ENCODE measurements at regions not wholly inside any gene's neighbourhood (a gene's known extent, or its start where the extent isn't known, plus 50 kb on each side); places are given as distances from the start of the nearest gene placed in this dataset.

- no peak overlapping the region for H2BK15ac ChIP-seq (ENCODE audit: low read depth, low read length)
- no peak overlapping the region for H3K4ac ChIP-seq (ENCODE audit: low read depth, low read length)
- no peaks in the 10 kb centered on the region for H4K20me1 ChIP-seq (ENCODE audit: insufficient read depth, low read length)
- H3K14ac ChIP-seq (replicated peaks; ENCODE audit: low read depth, low read length) = no peak overlapping the region
- H3K18ac ChIP-seq (ENCODE audit: low read depth, low read length) = no peak overlapping the region
- TF ChIP-seq RAD21 (IDR thresholded peaks at IDR 0.05; ENCODE audit: low read length) = no peak
- TF ChIP-seq CTCF (conservative IDR thresholded peaks at IDR 0.05; ENCODE audit: low read depth, low read length) = no peak
- no peak for TF ChIP-seq MAZ (IDR thresholded peaks at IDR 0.05; ENCODE audit: borderline replicate concordance, low read depth, low read length)
- peak; percentile 12 for DNase-seq
- no peak overlapping the region for H2BK120ac ChIP-seq (ENCODE audit: low read depth, low read length)
- intact Hi-C loops (cut with micrococcal nuclease) (no loop called here), dilution Hi-C loops (cut with HindIII; ENCODE audit: low sequenced_read_pairs, unreplicated experiment) (no loop called here), in situ Hi-C loops (cut with MboI; ENCODE audit: low sequenced_read_pairs) (no loop called here)
- H3K4me2 ChIP-seq (ENCODE audit: low read depth, low read length) = peak overlapping the region; percentile 99
- H3K56ac ChIP-seq (ENCODE audit: extremely low read depth, insufficient read depth, low read length) = no peak overlapping the region
- CTCF ChIA-PET = interaction anchor here (0.6 kb wide), 1 partner anchor 831 kb away, joined by 3 read pairs; no protein-coding TSS in a partner anchor
- peak; percentile 57 for ATAC-seq (ENCODE audit: low read depth)
- H3K36me3 ChIP-seq (ENCODE audit: control insufficient read depth, insufficient read depth, low read length) = no peaks in the 10 kb centered on the region
- POLR2A ChIA-PET (ENCODE audit: unreplicated experiment) = no interaction called here
- no peak overlapping the region for H2AFZ ChIP-seq (replicated peaks; ENCODE audit: low read length, poor library complexity)
- H3K9ac ChIP-seq (ENCODE audit: low read depth, low read length) = no peak overlapping the region
- no peak overlapping the region for H3K23ac ChIP-seq (ENCODE audit: low read depth, low read length)
- no peaks in the 10 kb centered on the region for H3K79me1 ChIP-seq (ENCODE audit: low read depth in 1 of 2, low read length in 2 of 2)
- H3K4me3 ChIP-seq (ENCODE audit: insufficient read depth, low read depth, low read length) = peak overlapping the region; percentile 57; the same call in 1 of the 2 replicates
- no peak overlapping the region for H3K27ac ChIP-seq (ENCODE audit: insufficient read depth, low read length)
- no peak overlapping the region for H4K8ac ChIP-seq (ENCODE audit: low read depth in 2 of 2, low read length in 2 of 2)
- WGBS, 2 experiments (ENCODE audit: extremely low coverage in 2 of 2, insufficient read length in 1 of 2) = no CpG with 5 or more reads among the region's 8 CpGs
- no peaks in the 10 kb centered on the region for H3K9me3 ChIP-seq (ENCODE audit: control insufficient read depth, insufficient read depth, low read length)
- no peak overlapping the region for H2AK5ac ChIP-seq (ENCODE audit: low read depth, low read length)
- H2BK5ac ChIP-seq (ENCODE audit: low read depth, low read length, poor library complexity, severe bottlenecking) = no peak overlapping the region
- H4K91ac ChIP-seq (ENCODE audit: insufficient read depth, low read depth, low read length) = no peak overlapping the region
- H3K4me1 ChIP-seq (ENCODE audit: control insufficient read depth, insufficient read depth, low read length) = no peaks in the 10 kb centered on the region
- H3K9me1 ChIP-seq (ENCODE audit: insufficient read depth, low read length) = no peaks in the 10 kb centered on the region
- peaks cover 35% of the 10 kb centered on the region for H3K27me3 ChIP-seq (ENCODE audit: control insufficient read depth, insufficient read depth, low read length)
- H4K5ac ChIP-seq (ENCODE audit: low read depth, low read length) = no peak overlapping the region
- no peak overlapping the region for H2AK9ac ChIP-seq (replicated peaks; ENCODE audit: low read depth, low read length, poor library complexity)
- H2BK20ac ChIP-seq (ENCODE audit: low read depth, low read length) = no peak overlapping the region
- BruUV-seq (replicated peaks) = no TSS peak
Observed at GRCh38 chr11:72519220-72519881, 85.0 kb upstream of the CLPB start.

Measured in IMR-90 (cell line).